ENCODE measurements at regions not wholly inside any gene's neighbourhood (a gene's known extent, or its start where the extent isn't known, plus 50 kb on each side); places are given as distances from the start of the nearest gene placed in this dataset.

GRCh38 chr13:70894258-70894657 is 786.0 kb upstream of the KLHL1 start:
- Histone ChIP-seq H4K5ac (ENCODE audit: insufficient read length, low read depth, low read length) (no peak overlapping the region), H3K27ac (ENCODE audit: insufficient read length, low read depth, low read length) (peak overlapping the region; percentile 18), H2BK20ac (ENCODE audit: low read depth, low read length, poor library complexity, severe bottlenecking) (no peak overlapping the region), H3K23me2 (ENCODE audit: insufficient read length, low read depth, low read length, poor library complexity, severe bottlenecking) (no peaks in the 10 kb centered on the region), H3K18ac (ENCODE audit: insufficient read length, low read depth, low read length) (no peak overlapping the region), H3K4me2 (ENCODE audit: insufficient read depth, insufficient read length, low read length) (peak overlapping the region; percentile 14), H2BK12ac (ENCODE audit: insufficient read length, low read depth, low read length) (no peak overlapping the region), H3K27me3 (ENCODE audit: insufficient read depth, low read length) (no peaks in the 10 kb centered on the region), H3K23ac (ENCODE audit: insufficient read length, low read depth, low read length) (no peak overlapping the region), H2AFZ (ENCODE audit: low read length) (no peak overlapping the region), H3T11ph (ENCODE audit: low read length) (no peak overlapping the region), H2AK5ac (ENCODE audit: insufficient read length, low read length) (no peak overlapping the region), H3K4ac (ENCODE audit: low read depth, low read length) (no peak overlapping the region), H2BK120ac (ENCODE audit: low read depth, low read length, poor library complexity, severe bottlenecking) (no peak overlapping the region), H3K9ac (ENCODE audit: extremely low read depth, insufficient read length, low read length) (no peak overlapping the region), H3K79me2 (ENCODE audit: insufficient read depth, low read length) (no peaks in the 10 kb centered on the region), H3K9me3 (ENCODE audit: control insufficient read depth, low read depth, low read length) (no peaks in the 10 kb centered on the region), H3K14ac (ENCODE audit: insufficient read depth, low read length) (no peak overlapping the region), H4K8ac (replicated peaks; ENCODE audit: insufficient read length, low read depth, low read length) (no peak overlapping the region), H3K56ac (ENCODE audit: insufficient read length, low read depth, low read length) (no peak overlapping the region), H4K91ac (ENCODE audit: insufficient read length, low read depth, low read length) (no peak overlapping the region), H2BK5ac (ENCODE audit: insufficient read length, low read length) (no peak overlapping the region), H4K20me1 (ENCODE audit: control insufficient read depth, insufficient read depth, insufficient read length) (no peaks in the 10 kb centered on the region), H3K79me1 (ENCODE audit: insufficient read depth, low read depth, low read length, poor library complexity, severe bottlenecking) (no peaks in the 10 kb centered on the region), H2BK15ac (ENCODE audit: low read depth, low read length) (no peak overlapping the region), H3K4me1 (ENCODE audit: insufficient read depth, low read length) (peaks cover 4% of the 10 kb centered on the region)
- H3K36me3 Mint-ChIP-seq (ENCODE audit: insufficient read depth in 1 of 3, low read depth in 3 of 3), result no peaks in the 10 kb centered on the region
- no peak overlapping the region for H3K4me3 Mint-ChIP-seq
- no peak overlapping the region for H3K27ac Mint-ChIP-seq
- H3K4me1 Mint-ChIP-seq, result peaks cover 0 to 2% of the 10 kb centered on the region in 2 experiments; a peak in 1 of 4 replicates
- TF ChIP-seq, protein P1, sequence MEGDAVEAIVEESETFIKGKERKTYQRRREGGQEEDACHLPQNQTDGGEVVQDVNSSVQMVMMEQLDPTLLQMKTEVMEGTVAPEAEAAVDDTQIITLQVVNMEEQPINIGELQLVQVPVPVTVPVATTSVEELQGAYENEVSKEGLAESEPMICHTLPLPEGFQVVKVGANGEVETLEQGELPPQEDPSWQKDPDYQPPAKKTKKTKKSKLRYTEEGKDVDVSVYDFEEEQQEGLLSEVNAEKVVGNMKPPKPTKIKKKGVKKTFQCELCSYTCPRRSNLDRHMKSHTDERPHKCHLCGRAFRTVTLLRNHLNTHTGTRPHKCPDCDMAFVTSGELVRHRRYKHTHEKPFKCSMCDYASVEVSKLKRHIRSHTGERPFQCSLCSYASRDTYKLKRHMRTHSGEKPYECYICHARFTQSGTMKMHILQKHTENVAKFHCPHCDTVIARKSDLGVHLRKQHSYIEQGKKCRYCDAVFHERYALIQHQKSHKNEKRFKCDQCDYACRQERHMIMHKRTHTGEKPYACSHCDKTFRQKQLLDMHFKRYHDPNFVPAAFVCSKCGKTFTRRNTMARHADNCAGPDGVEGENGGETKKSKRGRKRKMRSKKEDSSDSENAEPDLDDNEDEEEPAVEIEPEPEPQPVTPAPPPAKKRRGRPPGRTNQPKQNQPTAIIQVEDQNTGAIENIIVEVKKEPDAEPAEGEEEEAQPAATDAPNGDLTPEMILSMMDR (conservative IDR thresholded peaks at IDR 0.05), result no peak
- DNase-seq, result no peak
- H3K27me3 Mint-ChIP-seq (ENCODE audit: low read depth), result no peaks in the 10 kb centered on the region
- peaks cover 0 to under 1% of the 10 kb centered on the region in 2 experiments; a peak in 2 of 5 replicates for H3K9me3 Mint-ChIP-seq
- no CpG with 5 or more reads among the region's 1 CpG for WGBS (ENCODE audit: extremely low coverage, insufficient read length, low lambda C conversion rate)
